ENCODE measurements at regions not wholly inside any gene's neighbourhood (a gene's known extent, or its start where the extent isn't known, plus 50 kb on each side); places are given as distances from the start of the nearest gene placed in this dataset.

GRCh38 chr15:88382482-88382983 is 84.7 kb downstream of the MRPL46 start:
- no peak for DNase-seq (ENCODE audit: low spot score)

- DNase-seq (ENCODE audit: low spot score) = no peak
Observed at GRCh38 chr15:88378188-88378637, 89.0 kb downstream of the MRPL46 start.

- DNase-seq (ENCODE audit: low spot score) = no peak
Observed at GRCh38 chr15:88377509-88377908, 89.7 kb downstream of the MRPL46 start.

- no peak for DNase-seq (ENCODE audit: low spot score)
Observed at GRCh38 chr15:88376574-88377174, 90.5 kb downstream of the MRPL46 start.

GRCh38 chr15:88375234-88375927 is 91.8 kb downstream of the MRPL46 start:
- DNase-seq (ENCODE audit: low spot score) = no peak

GRCh38 chr15:88365124-88365523 is 102.1 kb downstream of the MRPL46 start:
- DNase-seq (ENCODE audit: low spot score) = no peak

- no peak for DNase-seq (ENCODE audit: low spot score)
Observed at GRCh38 chr15:88348579-88349230, 92.2 kb upstream of the NTRK3 start.

- no peak for DNase-seq (ENCODE audit: low spot score)
Observed at GRCh38 chr15:88345962-88346361, 89.4 kb upstream of the NTRK3 start.

- no peak for DNase-seq (ENCODE audit: low spot score)
Observed at GRCh38 chr15:88344786-88345185, 88.2 kb upstream of the NTRK3 start.

- DNase-seq (ENCODE audit: low spot score) = no peak
Observed at GRCh38 chr15:88342666-88343065, 86.1 kb upstream of the NTRK3 start.

GRCh38 chr15:88341653-88342052 is 85.1 kb upstream of the NTRK3 start:
- no peak for DNase-seq (ENCODE audit: low spot score)

GRCh38 chr15:88341006-88341405 is 84.5 kb upstream of the NTRK3 start:
- no peak for DNase-seq (ENCODE audit: low spot score)

- no peak for DNase-seq (ENCODE audit: low spot score)
Observed at GRCh38 chr15:88337993-88338392, 81.5 kb upstream of the NTRK3 start.

- no peak for DNase-seq (ENCODE audit: low spot score)
Observed at GRCh38 chr15:88335074-88335473, 78.5 kb upstream of the NTRK3 start.

GRCh38 chr15:88334436-88334835 is 77.9 kb upstream of the NTRK3 start:
- no peak for DNase-seq (ENCODE audit: low spot score)

GRCh38 chr15:88331291-88331690 is 74.8 kb upstream of the NTRK3 start:
- DNase-seq (ENCODE audit: low spot score) = peak; percentile 21

GRCh38 chr15:88326924-88327323 is 70.4 kb upstream of the NTRK3 start:
- no peak for DNase-seq (ENCODE audit: low spot score)

GRCh38 chr15:88324741-88325065 is 68.2 kb upstream of the NTRK3 start:
- no peak for DNase-seq (ENCODE audit: low spot score)

- DNase-seq (ENCODE audit: low spot score) = no peak
Observed at GRCh38 chr15:88323976-88324740, 67.6 kb upstream of the NTRK3 start.

GRCh38 chr15:88323468-88323867 is 66.9 kb upstream of the NTRK3 start:
- DNase-seq (ENCODE audit: low spot score) = no peak

GRCh38 chr15:88322461-88322860 is 65.9 kb upstream of the NTRK3 start:
- DNase-seq (ENCODE audit: low spot score) = no peak

GRCh38 chr15:88321271-88321670 is 64.7 kb upstream of the NTRK3 start:
- no peak for DNase-seq (ENCODE audit: low spot score)

GRCh38 chr15:88316586-88316985 is 60.0 kb upstream of the NTRK3 start:
- no peak for DNase-seq (ENCODE audit: low spot score)
